SU-DHL-6 (cell line): ENCODE measurements at regions not wholly inside any gene's neighbourhood (a gene's known extent, or its start where the extent isn't known, plus 50 kb on each side); places are given as distances from the start of the nearest gene placed in this dataset.

Source experiments
- H2AFZ ChIP-seq: fragments of 200-600 bp; sonication (generic); 2 replicates; pipeline ENCODE4 v1.6.1; 2014; ENCODE audit warnings: low read depth, mild to moderate bottlenecking, moderate library complexity, mixed read lengths, antibody characterized with exemption, low read length; ENCODE audit not compliant: severe bottlenecking
- H3F3A ChIP-seq: fragments of 200-600 bp; shearing (Covaris generic); 2 replicates; pipeline ENCODE4 v1.6.0; 2016; ENCODE audit warnings: antibody characterized with exemption, mild to moderate bottlenecking; ENCODE audit not compliant: insufficient read depth
- H3K27ac ChIP-seq: fragments of 200-600 bp; sonication (generic); 2 replicates; pipeline ENCODE4 v1.5.1; 2016; ENCODE audit warnings: low read depth, mild to moderate bottlenecking, low read length, moderate library complexity, mixed read lengths
- H3K27me3 ChIP-seq: fragments of 200-600 bp; sonication (generic), shearing (Covaris generic); 2 replicates; pipeline ENCODE4 v1.6.0; 2014; ENCODE audit warnings: mild to moderate bottlenecking, low read length
- H3K36me3 ChIP-seq: fragments of 200-600 bp; sonication (generic); 2 replicates; pipeline ENCODE4 v1.6.1; 2014; ENCODE audit warnings: mild to moderate bottlenecking, low read length, mixed read lengths
- H3K4me2 ChIP-seq: fragments of 300-600, 200-600 bp; shearing (Covaris generic), sonication (generic); 2 replicates; pipeline ENCODE4 v1.6.0; 2014; ENCODE audit warnings: low read length, low read depth, mild to moderate bottlenecking; ENCODE audit not compliant: poor library complexity, severe bottlenecking
- H3K4me3 ChIP-seq: fragments of 200-600 bp; sonication (generic); 2 replicates; pipeline ENCODE4 v1.5.1; 2014; ENCODE audit warnings: antibody characterized with exemption, low read length, mild to moderate bottlenecking, mixed read lengths; ENCODE audit not compliant: insufficient read depth, poor library complexity, severe bottlenecking
- H3K79me2 ChIP-seq: fragments of 200-600 bp; sonication (generic); 2 replicates; pipeline ENCODE4 v1.6.1; 2014; ENCODE audit warnings: mild to moderate bottlenecking, low read length, moderate library complexity; ENCODE audit not compliant: insufficient read depth
- H3K9ac ChIP-seq: fragments of 200-600 bp; sonication (generic); 2 replicates; pipeline ENCODE4 v1.7.0; 2014; ENCODE audit warnings: mild to moderate bottlenecking, low read length
- H3K9me2 ChIP-seq: fragments of 200-600 bp; sonication (generic); replicated peaks from 2 replicates; pipeline ENCODE4 v1.6.1; 2014; ENCODE audit warnings: low read length; ENCODE audit not compliant: insufficient read depth
- H3K9me3 ChIP-seq: fragments of 200-600 bp; sonication (generic); 2 replicates; pipeline ENCODE4 v1.6.1; 2014; ENCODE audit warnings: low read length, mixed read lengths; ENCODE audit not compliant: insufficient read depth
- H4K20me1 ChIP-seq: fragments of 200-600 bp; sonication (generic); 2 replicates; pipeline ENCODE4 v1.6.1; 2014; ENCODE audit warnings: low read depth, mild to moderate bottlenecking, antibody characterized with exemption, low read length, moderate library complexity, mixed read lengths
- EZH2phosphoT487 ChIP-seq: fragments of 200-600 bp; sonication (generic), shearing (Covaris generic); conservative IDR thresholded peaks from 2 replicates; pipeline ENCODE4 v1.6.1; 2018; ENCODE audit warnings: mild to moderate bottlenecking, antibody characterized with exemption, low read length, moderate library complexity, mixed read lengths
- TF ChIP-seq, protein P1 (sequence below): fragments of 200-600 bp; sonication (generic); IDR thresholded peaks from one replicate; pipeline ENCODE4 v1.5.1; 2017; ENCODE audit warnings: antibody characterized with exemption, mild to moderate bottlenecking, low read length, moderate library complexity; ENCODE audit not compliant: insufficient read depth, poor library complexity, severe bottlenecking

DNA sequence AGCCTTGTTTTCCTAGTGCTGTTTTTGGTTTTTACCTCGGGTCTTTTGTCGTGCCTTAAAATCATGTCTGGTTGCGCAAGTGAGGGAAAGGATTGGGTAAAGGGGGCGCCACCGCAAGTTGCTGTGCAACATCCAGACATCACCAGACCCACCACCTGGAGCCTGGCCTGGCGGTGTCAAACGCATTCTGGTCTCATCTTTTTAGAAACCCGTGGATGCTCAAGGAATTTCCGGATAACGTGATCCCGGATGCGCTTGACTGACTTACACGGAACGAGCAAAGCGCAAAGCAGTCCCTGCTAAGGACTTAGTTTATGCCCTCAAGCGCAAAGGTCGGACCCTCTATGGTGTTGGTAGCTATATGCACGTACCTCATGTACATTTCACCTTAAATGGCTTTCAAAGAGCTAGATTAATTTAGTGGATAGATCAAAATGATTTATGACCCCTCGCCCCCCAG lies 105.2 kb downstream of the OR2B2 start:
- H4K20me1 ChIP-seq: no peaks in the 10 kb centered on the region
- H2AFZ ChIP-seq: no peak overlapping the region
- H3K9me2 ChIP-seq: no peaks in the 10 kb centered on the region
- H3K27ac ChIP-seq: peak overlapping the region; percentile 86
- H3K27me3 ChIP-seq: no peaks in the 10 kb centered on the region
- no peak for TF ChIP-seq EZH2phosphoT487
- TF ChIP-seq, protein P1, sequence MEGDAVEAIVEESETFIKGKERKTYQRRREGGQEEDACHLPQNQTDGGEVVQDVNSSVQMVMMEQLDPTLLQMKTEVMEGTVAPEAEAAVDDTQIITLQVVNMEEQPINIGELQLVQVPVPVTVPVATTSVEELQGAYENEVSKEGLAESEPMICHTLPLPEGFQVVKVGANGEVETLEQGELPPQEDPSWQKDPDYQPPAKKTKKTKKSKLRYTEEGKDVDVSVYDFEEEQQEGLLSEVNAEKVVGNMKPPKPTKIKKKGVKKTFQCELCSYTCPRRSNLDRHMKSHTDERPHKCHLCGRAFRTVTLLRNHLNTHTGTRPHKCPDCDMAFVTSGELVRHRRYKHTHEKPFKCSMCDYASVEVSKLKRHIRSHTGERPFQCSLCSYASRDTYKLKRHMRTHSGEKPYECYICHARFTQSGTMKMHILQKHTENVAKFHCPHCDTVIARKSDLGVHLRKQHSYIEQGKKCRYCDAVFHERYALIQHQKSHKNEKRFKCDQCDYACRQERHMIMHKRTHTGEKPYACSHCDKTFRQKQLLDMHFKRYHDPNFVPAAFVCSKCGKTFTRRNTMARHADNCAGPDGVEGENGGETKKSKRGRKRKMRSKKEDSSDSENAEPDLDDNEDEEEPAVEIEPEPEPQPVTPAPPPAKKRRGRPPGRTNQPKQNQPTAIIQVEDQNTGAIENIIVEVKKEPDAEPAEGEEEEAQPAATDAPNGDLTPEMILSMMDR: peak; percentile 21
- H3K4me3 ChIP-seq: peak overlapping the region; percentile 28
- peaks cover 46% of the 10 kb centered on the region for H3F3A ChIP-seq
- peak overlapping the region; percentile 50 for H3K9ac ChIP-seq
- peak overlapping the region; percentile 50 for H3K4me2 ChIP-seq
- 0 out of 2 replicates have a peak, but pooled peaks cover 2% of the 10 kb centered on the region for H3K36me3 ChIP-seq
- H3K79me2 ChIP-seq: no peaks in the 10 kb centered on the region
- H3K9me3 ChIP-seq: no peaks in the 10 kb centered on the region

DNA sequence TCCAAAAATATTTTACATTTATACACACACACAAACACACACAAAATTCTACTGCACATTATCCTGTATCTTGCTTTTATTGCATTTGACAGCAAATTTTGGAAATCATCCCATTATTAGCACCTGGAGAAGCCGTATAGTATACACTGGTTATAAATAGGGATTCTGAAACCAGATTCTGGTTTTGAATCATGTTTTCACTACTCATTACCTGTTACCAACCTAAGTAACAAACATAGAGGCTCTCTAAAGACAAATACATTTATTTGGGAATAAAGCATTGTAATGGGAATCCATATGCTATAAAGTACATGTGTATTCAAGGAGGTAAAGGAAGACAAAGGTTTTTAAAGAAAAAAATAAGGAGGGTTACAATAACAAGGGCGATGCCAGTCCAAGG lies 106.8 kb downstream of the OR2B2 start:
- TF ChIP-seq, protein P1: no peak
- no peak for TF ChIP-seq EZH2phosphoT487
- Histone ChIP-seq H3K9ac (no peak overlapping the region), H3K27ac (no peak overlapping the region), H3K4me3 (no peak overlapping the region), H3K9me3 (no peaks in the 10 kb centered on the region), H3K4me2 (no peak overlapping the region), H3K27me3 (no peaks in the 10 kb centered on the region), H3K36me3 (0 out of 2 replicates have a peak, but pooled peaks cover 2% of the 10 kb centered on the region), H2AFZ (no peak overlapping the region), H3K9me2 (no peaks in the 10 kb centered on the region), H3K79me2 (no peaks in the 10 kb centered on the region), H4K20me1 (no peaks in the 10 kb centered on the region), H3F3A (peaks cover 30% of the 10 kb centered on the region)

DNA sequence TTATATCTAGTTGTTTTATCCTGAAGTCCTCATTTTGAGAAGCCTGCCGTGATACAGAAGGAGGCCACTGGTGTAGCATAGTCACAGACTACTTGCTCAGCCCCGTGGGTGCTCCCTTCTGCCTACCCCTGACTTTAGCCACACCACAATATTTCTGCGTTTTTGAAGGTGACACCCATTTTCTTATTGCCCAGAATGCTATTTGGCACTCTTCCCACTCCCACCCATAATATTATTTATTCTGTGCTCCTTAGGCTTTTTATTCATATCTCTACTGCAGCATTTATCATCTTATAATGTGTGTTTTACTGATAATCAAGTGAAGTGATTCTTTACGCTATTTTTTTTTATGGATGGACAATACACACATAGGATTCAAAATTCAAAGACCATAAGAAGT lies 107.3 kb downstream of the OR2B2 start:
- no peak overlapping the region for H2AFZ ChIP-seq
- no peak overlapping the region for H3K4me2 ChIP-seq

More for the DNA sequence above, 107.3 kb downstream of the OR2B2 start:
- Histone ChIP-seq H3K27ac (no peak overlapping the region), H3K9me3 (no peaks in the 10 kb centered on the region), H3K9me2 (no peaks in the 10 kb centered on the region), H3K9ac (no peak overlapping the region), H3K4me3 (no peak overlapping the region), H3K79me2 (no peaks in the 10 kb centered on the region), H3K27me3 (no peaks in the 10 kb centered on the region), H3K36me3 (0 out of 2 replicates have a peak, but pooled peaks cover 2% of the 10 kb centered on the region), H3F3A (peaks cover 26% of the 10 kb centered on the region), H4K20me1 (no peaks in the 10 kb centered on the region)
- no peak for TF ChIP-seq EZH2phosphoT487
- TF ChIP-seq, protein P1: no peak
